ENCODE measurements at regions not wholly inside any gene's neighbourhood (a gene's known extent, or its start where the extent isn't known, plus 50 kb on each side); places are given as distances from the start of the nearest gene placed in this dataset.
A peak's percentile ranks its signal among the peaks of the same experiment; 100 is the strongest.
"Not testable (repeated sequence)": the region's sequence is repeated elsewhere in the genome, so short reads cannot be mapped to it uniquely, and the experiment has no call there.

DNA sequence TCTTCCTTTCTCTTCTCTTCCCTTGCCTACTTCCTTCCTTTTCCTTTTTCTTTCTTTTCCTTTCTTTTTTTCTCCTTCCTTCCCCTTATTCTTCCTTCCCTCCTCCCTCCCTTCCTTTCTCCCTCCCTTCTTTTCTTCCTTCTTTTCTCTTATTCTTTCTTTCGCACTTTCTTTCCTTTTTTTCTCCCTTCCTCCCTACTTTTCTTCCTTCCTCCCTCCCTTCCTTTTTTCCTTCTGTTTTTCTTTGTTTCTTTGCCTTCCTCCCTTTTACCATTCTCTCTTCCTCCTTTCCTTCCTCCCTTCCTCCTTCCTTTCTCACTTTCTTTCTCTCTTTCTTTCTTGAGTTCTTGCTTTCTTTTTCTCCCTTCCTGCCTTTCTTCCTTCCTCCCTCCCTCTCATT is 416.5 kb downstream of the ANKRD30B start:
- not testable (repeated sequence) for DNase-seq

DNA sequence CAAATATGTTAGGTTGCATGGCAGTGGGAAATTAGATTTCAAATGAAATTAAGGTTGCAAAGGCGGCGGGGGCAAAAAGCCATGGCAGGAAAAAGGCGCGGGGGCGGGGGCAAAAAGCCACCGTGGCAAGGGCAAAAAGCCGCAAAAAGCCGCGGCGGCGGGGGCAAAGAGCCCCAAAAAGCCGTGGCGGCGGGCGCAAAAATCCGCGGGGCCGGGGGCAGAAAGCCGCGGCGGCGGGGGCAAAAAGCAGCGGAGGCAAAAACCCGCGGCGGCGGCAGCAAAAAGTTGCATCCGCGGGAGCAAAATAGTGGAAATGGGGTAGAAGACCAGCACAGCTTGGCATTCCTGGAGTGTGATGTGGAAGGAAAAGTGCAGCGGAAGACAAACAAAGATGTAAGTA is 417.1 kb downstream of the ANKRD30B start:
- no peak for DNase-seq

DNA sequence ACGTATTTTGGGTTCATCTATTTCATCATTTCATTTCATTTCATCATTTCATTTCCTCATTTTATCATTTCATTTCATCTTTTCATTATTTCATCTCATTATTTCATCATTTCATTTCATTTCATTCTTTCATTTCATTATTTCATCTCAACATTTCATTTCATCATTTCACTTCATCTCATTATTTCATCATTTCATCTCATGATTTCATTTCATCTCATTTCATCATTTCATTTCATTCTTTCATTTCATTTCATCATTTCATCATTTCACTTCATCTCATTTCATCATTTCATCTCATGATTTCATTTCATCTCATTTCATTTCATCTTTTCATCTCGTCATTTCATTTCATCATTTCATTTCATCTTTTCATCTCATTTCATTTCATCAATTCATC is 445.1 kb downstream of the ANKRD30B start:
- DNase-seq = not testable (repeated sequence)

- DNase-seq = not testable (repeated sequence)
These were observed 445.8 kb downstream of the ANKRD30B start for GRCh38 chr18:15193813-15194212.

- peak in 1 of 4 experiments; percentile 1 for DNase-seq
These were observed 449.6 kb downstream of the ANKRD30B start for GRCh38 chr18:15197338-15198115.

GRCh38 chr18:15198116-15198389 is 450.1 kb downstream of the ANKRD30B start:
- no peak for DNase-seq

Measured in suppressor macrophage (primary cell).